ENCODE measurements at regions not wholly inside any gene's neighbourhood (a gene's known extent, or its start where the extent isn't known, plus 50 kb on each side); places are given as distances from the start of the nearest gene placed in this dataset.

DNA sequence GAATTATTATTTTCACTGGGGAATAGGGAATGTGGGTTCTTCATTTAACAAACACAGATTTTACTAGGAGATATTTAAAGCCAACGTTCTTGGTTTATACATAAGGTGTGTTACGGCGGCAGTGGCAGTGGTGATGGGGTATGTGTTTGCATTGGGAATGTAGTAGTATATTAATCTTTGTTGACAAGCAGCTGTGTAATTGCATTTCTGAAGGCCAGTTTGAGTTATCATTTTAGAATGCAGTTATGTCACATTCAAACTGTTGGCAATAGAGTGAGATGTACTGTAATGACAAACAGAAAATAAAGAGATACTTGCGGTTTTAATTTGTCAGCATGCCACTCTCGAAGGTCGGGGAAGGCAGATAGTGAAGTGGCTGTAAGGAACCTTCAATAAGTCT lies 628.6 kb upstream of the POM121L12 start:
- no peaks in the 10 kb centered on the region for H3K4me1 ChIP-seq
- TF ChIP-seq POLR2A (IDR thresholded peaks at IDR 0.05) = no peak
- TF ChIP-seq, protein P1, sequence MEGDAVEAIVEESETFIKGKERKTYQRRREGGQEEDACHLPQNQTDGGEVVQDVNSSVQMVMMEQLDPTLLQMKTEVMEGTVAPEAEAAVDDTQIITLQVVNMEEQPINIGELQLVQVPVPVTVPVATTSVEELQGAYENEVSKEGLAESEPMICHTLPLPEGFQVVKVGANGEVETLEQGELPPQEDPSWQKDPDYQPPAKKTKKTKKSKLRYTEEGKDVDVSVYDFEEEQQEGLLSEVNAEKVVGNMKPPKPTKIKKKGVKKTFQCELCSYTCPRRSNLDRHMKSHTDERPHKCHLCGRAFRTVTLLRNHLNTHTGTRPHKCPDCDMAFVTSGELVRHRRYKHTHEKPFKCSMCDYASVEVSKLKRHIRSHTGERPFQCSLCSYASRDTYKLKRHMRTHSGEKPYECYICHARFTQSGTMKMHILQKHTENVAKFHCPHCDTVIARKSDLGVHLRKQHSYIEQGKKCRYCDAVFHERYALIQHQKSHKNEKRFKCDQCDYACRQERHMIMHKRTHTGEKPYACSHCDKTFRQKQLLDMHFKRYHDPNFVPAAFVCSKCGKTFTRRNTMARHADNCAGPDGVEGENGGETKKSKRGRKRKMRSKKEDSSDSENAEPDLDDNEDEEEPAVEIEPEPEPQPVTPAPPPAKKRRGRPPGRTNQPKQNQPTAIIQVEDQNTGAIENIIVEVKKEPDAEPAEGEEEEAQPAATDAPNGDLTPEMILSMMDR (IDR thresholded peaks at IDR 0.05) = no peak

DNA sequence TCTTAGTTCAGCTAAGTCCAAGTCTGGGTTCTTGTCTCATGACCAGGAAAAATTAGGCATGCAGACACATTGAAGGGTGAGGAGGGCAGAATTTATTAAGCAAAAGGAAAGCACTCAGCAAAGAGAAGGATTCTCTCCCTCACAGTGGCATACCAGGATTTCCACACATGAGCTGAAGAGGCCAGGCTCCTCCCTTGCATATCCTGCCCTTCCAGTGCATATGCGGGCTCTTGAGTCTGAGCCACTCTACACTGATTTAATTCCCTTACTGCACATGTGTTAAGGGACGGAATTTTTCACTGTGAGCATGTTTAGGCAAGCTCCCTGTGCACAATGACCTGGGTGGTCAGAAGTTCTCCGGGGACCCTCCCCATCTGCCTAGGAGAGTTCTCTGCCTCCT lies 652.7 kb upstream of the POM121L12 start:
- H3K27me3 ChIP-seq = no peaks in the 10 kb centered on the region
- WGBS (ENCODE audit: insufficient coverage, low coverage, low lambda C conversion rate, missing lambda C conversion rate) = 29% methylated on average over 2 of the region's 3 CpGs
- no peaks in the 10 kb centered on the region for H3K4me1 ChIP-seq
- intact Hi-C loops (cut with DNase I) = no loop called here
- DNase-seq (no peak), ATAC-seq (no peak)
- H3K27ac ChIP-seq = no peak overlapping the region
- TF ChIP-seq, protein P1 (IDR thresholded peaks at IDR 0.05) = no peak
- TF ChIP-seq POLR2A (IDR thresholded peaks at IDR 0.05) = no peak
- H3K9me3 ChIP-seq = no peaks in the 10 kb centered on the region
- H3K36me3 ChIP-seq = no peaks in the 10 kb centered on the region
- H3K4me3 ChIP-seq = no peak overlapping the region

More for the DNA sequence above, 628.6 kb upstream of the POM121L12 start:
- DNase-seq (no peak), ATAC-seq (no peak)
- no peak overlapping the region for H3K4me3 ChIP-seq
- WGBS (ENCODE audit: insufficient coverage, low coverage, low lambda C conversion rate, missing lambda C conversion rate) = 69% methylated on average over 6 of the region's 6 CpGs
- intact Hi-C loops (cut with DNase I) = no loop called here
- H3K27me3 ChIP-seq = no peaks in the 10 kb centered on the region
- no peaks in the 10 kb centered on the region for H3K9me3 ChIP-seq
- H3K36me3 ChIP-seq = no peaks in the 10 kb centered on the region
- no peak overlapping the region for H3K27ac ChIP-seq

- Histone ChIP-seq H3K9me3 (no peaks in the 10 kb centered on the region), H3K27me3 (no peaks in the 10 kb centered on the region), H3K4me3 (no peak overlapping the region), H3K4me1 (peaks cover 0 to 7% (median 0%) of the 10 kb centered on the region in 4 donors), H3K27ac (no peak overlapping the region), H3K36me3 (no peaks in the 10 kb centered on the region)
- intact Hi-C loops (cut with DNase I) = no loop called here
- no peak for ATAC-seq
- WGBS (ENCODE audit: insufficient coverage, low coverage, low lambda C conversion rate, missing lambda C conversion rate) = 76% methylated on average over 4 of the region's 4 CpGs
- DNase-seq = no peak
- TF ChIP-seq POLR2A (IDR thresholded peaks at IDR 0.05) = no peak
- TF ChIP-seq, protein P1 (IDR thresholded peaks at IDR 0.05) = no peak
These were observed 665.5 kb upstream of the POM121L12 start for GRCh38 chr7:52369922-52370321.

- DNase-seq (peak; percentile 30 to 69 (median 68)), ATAC-seq (peak; percentile 89 to 98 (median 95))
These were observed 670.1 kb upstream of the POM121L12 start for GRCh38 chr7:52365349-52365748.

More at GRCh38 chr7:52365349-52365748, 670.1 kb upstream of the POM121L12 start:
- TF ChIP-seq, protein P1 (IDR thresholded peaks at IDR 0.05) = no peak
- TF ChIP-seq POLR2A (IDR thresholded peaks at IDR 0.05) = no peak
- H3K27ac ChIP-seq = no peak overlapping the region
- intact Hi-C loops (cut with DNase I) = no loop called here
- no peaks in the 10 kb centered on the region for H3K27me3 ChIP-seq
- peaks cover 0 to 7% (median 0%) of the 10 kb centered on the region in 4 donors for H3K4me1 ChIP-seq
- no peaks in the 10 kb centered on the region for H3K36me3 ChIP-seq
- H3K9me3 ChIP-seq = no peaks in the 10 kb centered on the region
- H3K4me3 ChIP-seq = no peak overlapping the region

All from right lobe of liver (tissue), 6 donors.